Esophagus (tissue), 2 donors: ENCODE measurements at regions not wholly inside any gene's neighbourhood (a gene's known extent, or its start where the extent isn't known, plus 50 kb on each side); places are given as distances from the start of the nearest gene placed in this dataset.

Experiments
- H3K27ac ChIP-seq, 2 donors: one replicate each; pipeline ENCODE4 v1.5.1; 2013; ENCODE audit warnings: low read depth in 2 of 2, mild to moderate bottlenecking in 2 of 2, inconsistent platforms in 1 of 2, low read length in 1 of 2, moderate library complexity in 1 of 2
- H3K27me3 ChIP-seq, 2 donors: one replicate each; pipeline ENCODE4 v1.6.1; 2013; ENCODE audit warnings: low read length in 2 of 2, control low read depth in 1 of 2, mild to moderate bottlenecking in 1 of 2; ENCODE audit not compliant: insufficient read depth in 2 of 2, control insufficient read depth in 1 of 2
- H3K36me3 ChIP-seq, 2 donors: one replicate each; pipeline ENCODE4 v1.6.1; 2013; ENCODE audit warnings: low read length in 1 of 2; ENCODE audit not compliant: control insufficient read depth in 2 of 2, insufficient read depth in 2 of 2
- H3K4me1 ChIP-seq, 2 donors: one replicate each; pipeline ENCODE4 v1.6.1; 2013; ENCODE audit warnings: low read length in 1 of 2; ENCODE audit not compliant: control insufficient read depth in 2 of 2, insufficient read depth in 2 of 2
- H3K4me3 ChIP-seq, 2 donors: one replicate each; pipeline ENCODE4 v1.5.1; 2013; ENCODE audit warnings: low read length in 2 of 2, mild to moderate bottlenecking in 2 of 2, low read depth in 1 of 2, moderate library complexity in 1 of 2
- H3K9me3 ChIP-seq, 2 donors: one replicate each; pipeline ENCODE4 v1.6.1; 2013; ENCODE audit warnings: mild to moderate bottlenecking in 2 of 2, low read depth in 1 of 2, low read length in 1 of 2, moderate library complexity in 1 of 2; ENCODE audit not compliant: control insufficient read depth in 2 of 2, insufficient read depth in 1 of 2
- WGBS, 2 donors: extraction: QIAGEN DNeasy Blood & Tissue Kit; methylation state at CpG; one replicate each; pipeline ENCODE4 v1.1.7; 2013; 5-methylcytosine and 5-hydroxymethylcytosine counted together
- donor health status: healthy with polysubstance abuse.
- donor health status: Bipolar disorder and iron deficiency.

DNA sequence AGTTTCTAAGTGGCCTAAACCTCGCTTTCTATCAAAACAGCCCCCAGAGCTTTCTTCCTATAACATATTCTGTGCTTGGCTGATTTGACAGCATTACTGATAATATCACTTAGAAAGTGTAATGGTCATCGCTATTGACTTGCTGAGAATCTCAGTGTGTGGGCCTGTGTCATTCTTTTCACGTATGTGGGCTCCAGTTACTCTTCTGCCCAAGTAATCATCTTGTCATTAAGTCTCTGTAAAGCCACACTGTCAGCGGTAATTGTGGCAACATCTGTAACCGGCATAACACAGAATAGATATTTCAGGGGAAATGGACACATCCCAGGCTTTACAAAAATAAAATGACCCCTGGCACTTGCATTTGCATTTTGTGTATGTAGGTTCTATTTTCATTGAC, 313.6 kb upstream of the LMCD1 start:
- Histone ChIP-seq H3K27me3 (no peaks in the 10 kb centered on the region), H3K36me3 (no peaks in the 10 kb centered on the region), H3K9me3 (no peaks in the 10 kb centered on the region), H3K4me3 (no peak overlapping the region), H3K4me1 (peaks cover 2 to 3% of the 10 kb centered on the region in 2 donors), H3K27ac (no peak overlapping the region)
- WGBS, 2 donors: 85 to 88% methylated on average over 5 of the region's 5 CpGs

DNA sequence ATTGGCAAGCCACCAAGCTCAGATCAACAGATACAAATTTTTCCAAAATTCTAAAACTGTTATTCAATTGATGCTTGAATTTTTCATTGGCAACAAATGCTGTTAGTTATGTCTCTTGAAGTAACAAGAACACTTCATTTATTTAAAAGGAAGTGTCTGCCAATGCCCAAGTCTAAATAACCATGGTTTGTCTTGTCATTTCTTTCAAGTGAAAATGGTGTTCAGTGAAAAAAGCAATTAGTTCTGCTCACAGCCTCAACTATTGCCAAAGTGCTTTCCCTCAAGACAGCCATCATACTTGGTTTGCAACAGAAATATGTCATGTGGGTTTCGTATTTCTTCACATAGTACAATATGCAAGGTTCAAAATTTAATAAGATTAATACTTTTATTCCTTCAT, 312.6 kb upstream of the LMCD1 start:
- H3K27ac ChIP-seq: no peak overlapping the region
- no peaks in the 10 kb centered on the region for H3K36me3 ChIP-seq
- H3K27me3 ChIP-seq: no peaks in the 10 kb centered on the region
- H3K9me3 ChIP-seq: no peaks in the 10 kb centered on the region
- no peak overlapping the region for H3K4me3 ChIP-seq
- H3K4me1 ChIP-seq: peaks cover 0 to 3% of the 10 kb centered on the region in 2 donors
- WGBS, 2 donors: 70 to 84% methylated on average over 1 of the region's 1 CpG

DNA sequence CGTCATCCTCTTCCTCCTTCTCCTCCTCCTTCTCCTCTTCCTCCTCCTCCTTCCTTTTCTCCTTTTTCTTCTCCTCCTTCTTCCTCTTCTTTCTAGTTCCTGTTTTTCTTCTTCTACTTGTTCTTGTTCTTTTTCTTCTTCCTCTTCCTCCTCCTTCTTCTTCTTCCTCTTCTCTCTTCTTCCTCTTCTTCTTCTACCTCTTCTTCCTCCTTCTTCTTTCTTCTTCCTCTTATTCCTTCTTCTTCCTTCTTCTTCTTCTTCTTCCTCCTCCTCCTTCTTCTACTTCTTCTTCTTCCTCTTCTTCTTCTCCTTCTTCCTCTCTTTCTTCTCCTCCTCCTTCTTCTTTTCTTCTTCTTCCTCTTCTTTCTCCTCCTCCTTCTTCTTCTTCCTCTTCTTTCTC, 310.2 kb upstream of the LMCD1 start:
- 83 to 96% methylated on average over 1 of the region's 1 CpG for WGBS, 2 donors

DNA sequence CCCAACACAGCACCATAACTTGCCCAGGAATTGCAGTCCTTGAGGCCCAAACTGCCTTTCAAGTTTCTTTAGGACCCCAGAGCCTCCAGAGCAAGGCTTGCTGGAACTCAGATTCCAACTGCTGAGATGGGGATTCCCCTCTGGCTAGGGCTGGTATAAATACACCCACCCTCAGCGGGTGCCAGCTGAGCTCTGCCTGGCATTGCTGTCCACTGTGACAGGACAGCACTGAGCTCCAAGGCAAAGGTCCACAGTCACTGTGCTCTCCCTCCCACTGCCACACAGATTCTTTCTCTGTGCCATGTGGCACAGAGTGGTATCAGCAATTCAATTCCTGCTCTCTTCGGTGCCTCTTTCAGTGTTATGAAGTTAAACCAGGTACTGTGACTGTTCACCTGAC, 304.2 kb upstream of the LMCD1 start:
- Histone ChIP-seq H3K4me1 (no peaks in the 10 kb centered on the region), H3K27ac (no peak overlapping the region), H3K4me3 (no peak overlapping the region), H3K27me3 (no peaks in the 10 kb centered on the region), H3K9me3 (no peaks in the 10 kb centered on the region), H3K36me3 (no peaks in the 10 kb centered on the region)
- WGBS, 2 donors: 89 to 95% methylated on average over 2 of the region's 2 CpGs

More for the DNA sequence above, 310.2 kb upstream of the LMCD1 start:
- Histone ChIP-seq H3K4me1 (no peaks in the 10 kb centered on the region), H3K4me3 (no peak overlapping the region), H3K27ac (no peak overlapping the region), H3K36me3 (no peaks in the 10 kb centered on the region), H3K9me3 (no peaks in the 10 kb centered on the region), H3K27me3 (no peaks in the 10 kb centered on the region)

DNA sequence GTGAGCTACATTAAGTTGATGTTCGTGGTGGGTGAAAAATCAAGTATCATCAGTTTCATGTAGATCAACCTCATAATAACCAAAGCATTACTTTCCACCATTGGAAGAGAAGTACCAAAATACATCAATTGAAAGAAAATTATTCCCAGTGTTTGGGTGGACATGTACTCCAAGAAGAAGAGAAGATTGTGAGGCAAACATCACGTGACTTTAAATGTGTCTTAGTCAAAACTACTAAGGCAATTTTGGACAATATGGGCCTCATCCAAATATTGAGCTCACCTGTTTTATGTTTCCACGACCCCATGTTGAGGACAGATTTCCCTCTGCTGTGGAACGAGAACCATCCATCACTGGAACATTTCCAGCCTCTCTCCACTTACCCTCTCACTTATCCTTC, 303.0 kb upstream of the LMCD1 start:
- Histone ChIP-seq H3K27ac (no peak overlapping the region), H3K4me3 (no peak overlapping the region), H3K36me3 (no peaks in the 10 kb centered on the region), H3K27me3 (no peaks in the 10 kb centered on the region), H3K4me1 (no peaks in the 10 kb centered on the region), H3K9me3 (no peaks in the 10 kb centered on the region)
- WGBS, 2 donors: 74 to 87% methylated on average over 4 of the region's 4 CpGs

DNA sequence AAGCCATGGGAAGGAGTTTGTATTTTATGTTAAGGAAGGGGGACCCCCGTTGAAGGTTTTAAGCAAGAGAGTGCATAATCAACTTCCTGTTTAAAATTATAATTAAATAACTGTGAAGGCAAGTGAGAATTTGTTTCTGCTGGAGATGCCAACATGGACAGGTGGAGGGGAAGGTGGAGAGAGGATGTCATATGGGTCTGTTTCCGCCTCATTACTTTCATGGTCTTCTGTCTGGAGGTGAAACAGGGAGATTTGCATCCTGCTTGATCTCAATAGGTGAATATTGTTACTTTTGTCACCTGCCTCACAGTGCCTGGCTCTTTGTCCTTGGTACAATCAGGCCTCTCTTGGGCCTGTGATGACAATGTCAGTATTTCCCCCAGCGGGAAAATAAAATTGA, 300.6 kb upstream of the LMCD1 start:
- 85 to 88% methylated on average over 3 of the region's 3 CpGs for WGBS, 2 donors
- Histone ChIP-seq H3K4me1 (no peaks in the 10 kb centered on the region), H3K9me3 (no peaks in the 10 kb centered on the region), H3K27me3 (no peaks in the 10 kb centered on the region), H3K27ac (no peak overlapping the region), H3K4me3 (no peak overlapping the region), H3K36me3 (no peaks in the 10 kb centered on the region)

DNA sequence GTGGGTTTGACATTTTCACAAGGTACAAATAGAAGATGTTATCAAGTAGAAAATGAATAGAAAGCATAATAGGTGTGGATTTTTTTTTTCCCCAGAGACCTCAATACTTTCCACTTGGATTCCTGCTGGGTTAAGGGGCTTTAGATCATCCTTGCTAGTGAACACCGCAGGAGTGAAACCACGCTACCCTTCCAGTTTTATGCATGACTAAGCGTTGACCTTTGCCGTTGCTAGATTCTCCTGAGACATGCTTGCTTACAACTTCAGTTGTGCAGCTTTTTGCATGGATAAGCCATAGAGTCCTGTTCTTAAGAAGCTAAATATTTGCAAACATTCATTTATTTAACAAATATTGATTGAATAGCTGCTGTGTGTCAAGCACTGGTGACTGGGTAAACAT, 299.7 kb upstream of the LMCD1 start:
- Histone ChIP-seq H3K4me3 (no peak overlapping the region), H3K4me1 (no peaks in the 10 kb centered on the region), H3K36me3 (no peaks in the 10 kb centered on the region), H3K27ac (no peak overlapping the region), H3K9me3 (no peaks in the 10 kb centered on the region), H3K27me3 (no peaks in the 10 kb centered on the region)
- 81 to 84% methylated on average over 4 of the region's 4 CpGs for WGBS, 2 donors

DNA sequence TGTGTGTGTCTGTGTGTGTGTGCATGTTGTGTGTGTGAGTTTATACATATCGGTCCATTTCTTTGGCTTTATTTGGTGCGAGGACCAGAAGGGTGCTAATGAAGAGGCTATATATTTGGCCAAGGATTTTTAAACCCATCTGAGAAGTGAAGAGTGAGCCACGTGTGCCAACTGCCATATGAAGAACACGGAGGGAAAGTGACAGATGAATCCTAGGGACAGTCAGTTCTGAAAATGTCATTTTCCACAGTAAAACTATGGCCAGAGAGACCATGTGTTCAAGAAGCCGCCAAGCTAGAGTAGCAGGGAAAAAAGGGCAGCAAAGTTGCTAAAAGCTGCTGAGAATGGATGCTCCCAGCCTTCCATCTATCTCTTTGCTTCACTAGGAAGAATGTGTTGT, 297.3 kb upstream of the LMCD1 start:
- no peak overlapping the region for H3K4me3 ChIP-seq
- H3K4me1 ChIP-seq: no peaks in the 10 kb centered on the region
- no peaks in the 10 kb centered on the region for H3K27me3 ChIP-seq
- H3K36me3 ChIP-seq: no peaks in the 10 kb centered on the region
- H3K27ac ChIP-seq: peak overlapping the region; percentile 32 to 82
- WGBS, 2 donors: 77 to 84% methylated on average over 5 of the region's 5 CpGs
- no peaks in the 10 kb centered on the region for H3K9me3 ChIP-seq

DNA sequence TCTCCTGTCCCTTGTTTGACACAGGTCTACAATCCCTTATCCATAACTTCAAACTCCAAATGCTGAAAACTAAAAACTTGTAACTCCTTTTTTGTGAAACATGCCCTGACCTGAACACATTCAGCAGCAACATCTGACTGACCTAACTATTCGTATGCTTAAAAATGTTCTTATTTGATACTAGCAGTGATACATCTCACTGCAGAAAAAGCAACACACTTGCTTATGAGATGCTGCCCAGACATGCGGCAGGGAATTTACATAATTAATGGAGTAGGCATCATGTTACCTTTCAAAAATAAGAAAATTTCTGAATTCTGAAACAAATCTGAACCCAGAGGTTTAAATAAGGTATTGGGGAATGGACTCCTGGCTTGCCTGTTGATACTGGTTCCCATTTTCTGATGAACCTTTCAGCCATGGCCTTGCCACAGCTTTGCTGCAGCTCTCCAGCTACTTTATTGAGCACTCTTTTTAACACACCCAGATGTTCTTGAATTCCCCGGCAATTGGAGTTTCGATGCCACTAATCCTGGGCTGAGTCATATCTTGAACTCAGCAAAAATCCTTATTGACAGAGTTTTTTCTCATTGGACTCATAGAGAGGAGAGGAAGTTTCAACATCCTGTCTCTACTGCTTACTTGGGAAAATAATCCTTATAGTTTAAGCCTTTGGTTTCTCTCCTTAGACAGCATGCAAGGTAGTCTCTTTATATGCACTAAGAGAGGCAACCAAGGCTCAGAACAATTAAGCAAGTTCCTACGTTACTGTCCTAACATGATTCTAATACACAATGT, 296.6 kb upstream of the LMCD1 start:
- H3K4me3 ChIP-seq: no peak overlapping the region
- H3K4me1 ChIP-seq: no peaks in the 10 kb centered on the region
- no peaks in the 10 kb centered on the region for H3K9me3 ChIP-seq
- no peaks in the 10 kb centered on the region for H3K27me3 ChIP-seq
- H3K36me3 ChIP-seq: no peaks in the 10 kb centered on the region
- WGBS, 2 donors: 40 to 59% methylated on average over 5 of the region's 5 CpGs
- H3K27ac ChIP-seq: peak overlapping the region; percentile 61 to 82

DNA sequence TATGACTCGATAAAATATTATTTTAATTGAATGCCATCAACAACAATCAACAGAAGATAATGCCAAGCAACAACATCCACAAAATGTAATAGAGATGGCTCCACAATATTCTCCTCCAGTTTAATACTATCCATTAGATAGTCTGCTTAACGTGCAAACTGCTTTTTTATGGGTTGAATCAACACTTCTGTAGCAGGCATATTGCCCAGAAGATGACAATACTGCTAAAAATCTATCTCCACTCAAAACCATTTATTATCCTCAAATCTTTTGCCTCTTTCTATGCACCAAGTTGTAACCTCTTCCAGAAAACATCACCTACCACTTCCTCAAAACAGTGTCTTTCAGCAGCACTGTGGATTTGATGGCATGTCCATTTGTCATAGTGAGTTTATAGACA, 295.7 kb upstream of the LMCD1 start:
- no peaks in the 10 kb centered on the region for H3K9me3 ChIP-seq
- WGBS, 2 donors: 45 to 52% methylated on average over 2 of the region's 2 CpGs
- H3K4me3 ChIP-seq: no peak overlapping the region
- no peaks in the 10 kb centered on the region for H3K27me3 ChIP-seq
- no peaks in the 10 kb centered on the region for H3K36me3 ChIP-seq
- peak overlapping the region in 1 of 2 donors; percentile 61 for H3K27ac ChIP-seq
- H3K4me1 ChIP-seq: no peaks in the 10 kb centered on the region
